ENCODE measurements at regions not wholly inside any gene's neighbourhood (a gene's known extent, or its start where the extent isn't known, plus 50 kb on each side); places are given as distances from the start of the nearest gene placed in this dataset.

GRCh38 chr4:111811661-111812060 is 333.6 kb upstream of the FAM241A start:
- Histone ChIP-seq H3K27me3 (ENCODE audit: control insufficient read depth in 5 of 5, insufficient read depth in 4 of 5, low read length in 5 of 5) (peaks cover 0 to 3% (median 0%) of the 10 kb centered on the region in 5 donors), H3K9me3 (ENCODE audit: control insufficient read depth in 5 of 5, low read length in 5 of 5) (peaks cover 0 to 4% (median 0%) of the 10 kb centered on the region in 5 donors), H3K4me1 (ENCODE audit: control insufficient read depth in 5 of 5, insufficient read depth in 5 of 5, low read length in 5 of 5) (no peaks in the 10 kb centered on the region), H3K27ac (ENCODE audit: low read depth, low read length) (no peak overlapping the region), H3K4me3 (ENCODE audit: low read depth in 1 of 5, low read length in 5 of 5) (no peak overlapping the region), H3K9ac (ENCODE audit: low read length in 5 of 5) (no peak overlapping the region), H3K36me3 (ENCODE audit: control insufficient read depth in 5 of 5, insufficient read depth in 5 of 5, low read length in 5 of 5) (no peaks in the 10 kb centered on the region)

GRCh38 chr4:111812114-111812513 is 333.1 kb upstream of the FAM241A start:
- Histone ChIP-seq H3K27ac (ENCODE audit: low read depth, low read length) (no peak overlapping the region), H3K4me3 (ENCODE audit: low read depth in 1 of 5, low read length in 5 of 5) (no peak overlapping the region), H3K9me3 (ENCODE audit: control insufficient read depth in 5 of 5, low read length in 5 of 5) (peaks cover 0 to 8% (median 0%) of the 10 kb centered on the region in 5 donors), H3K36me3 (ENCODE audit: control insufficient read depth in 5 of 5, insufficient read depth in 5 of 5, low read length in 5 of 5) (no peaks in the 10 kb centered on the region), H3K27me3 (ENCODE audit: control insufficient read depth in 5 of 5, insufficient read depth in 4 of 5, low read length in 5 of 5) (peaks cover 0 to 3% (median 0%) of the 10 kb centered on the region in 5 donors), H3K4me1 (ENCODE audit: control insufficient read depth in 5 of 5, insufficient read depth in 5 of 5, low read length in 5 of 5) (no peaks in the 10 kb centered on the region), H3K9ac (ENCODE audit: low read length in 5 of 5) (no peak overlapping the region)

DNA sequence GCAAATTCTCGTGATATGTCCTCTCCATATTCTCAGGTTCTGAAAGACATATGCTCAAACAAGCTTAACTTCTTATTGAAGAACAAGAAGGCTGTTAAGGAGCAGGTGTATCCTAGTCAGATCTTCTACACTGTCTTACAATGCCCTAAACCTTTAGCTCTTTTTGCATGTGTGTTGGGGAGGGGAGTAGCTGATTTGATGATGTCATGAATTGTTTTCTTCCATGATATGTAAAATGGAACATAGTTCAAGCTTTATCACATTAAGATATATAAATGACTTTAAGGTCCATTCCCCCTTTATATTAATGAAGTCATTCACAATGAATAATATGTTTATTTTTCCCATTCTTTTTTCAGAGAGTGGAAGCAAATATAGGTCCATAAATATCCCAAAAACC is 332.5 kb upstream of the FAM241A start:
- no peak overlapping the region for H3K9ac ChIP-seq (ENCODE audit: low read length in 5 of 5)
- no peaks in the 10 kb centered on the region for H3K36me3 ChIP-seq (ENCODE audit: control insufficient read depth in 5 of 5, insufficient read depth in 5 of 5, low read length in 5 of 5)
- H3K4me3 ChIP-seq (ENCODE audit: low read depth in 1 of 5, low read length in 5 of 5), result no peak overlapping the region
- H3K4me1 ChIP-seq (ENCODE audit: control insufficient read depth in 5 of 5, insufficient read depth in 5 of 5, low read length in 5 of 5), result no peaks in the 10 kb centered on the region
- peaks cover 0 to 3% (median 0%) of the 10 kb centered on the region in 5 donors for H3K27me3 ChIP-seq (ENCODE audit: control insufficient read depth in 5 of 5, insufficient read depth in 4 of 5, low read length in 5 of 5)
- H3K9me3 ChIP-seq (ENCODE audit: control insufficient read depth in 5 of 5, low read length in 5 of 5), result peaks cover 0 to 11% (median 0%) of the 10 kb centered on the region in 5 donors
- H3K27ac ChIP-seq (ENCODE audit: low read depth, low read length), result no peak overlapping the region

GRCh38 chr4:111813555-111814140 is 331.6 kb upstream of the FAM241A start:
- Histone ChIP-seq H3K4me1 (ENCODE audit: control insufficient read depth in 5 of 5, insufficient read depth in 5 of 5, low read length in 5 of 5) (no peaks in the 10 kb centered on the region), H3K27ac (ENCODE audit: low read depth, low read length) (no peak overlapping the region), H3K9ac (ENCODE audit: low read length in 5 of 5) (no peak overlapping the region), H3K27me3 (ENCODE audit: control insufficient read depth in 5 of 5, insufficient read depth in 4 of 5, low read length in 5 of 5) (peaks cover 0 to 3% (median 0%) of the 10 kb centered on the region in 5 donors), H3K9me3 (ENCODE audit: control insufficient read depth in 5 of 5, low read length in 5 of 5) (peaks cover 0 to 15% (median 0%) of the 10 kb centered on the region in 5 donors), H3K4me3 (ENCODE audit: low read depth in 1 of 5, low read length in 5 of 5) (no peak overlapping the region), H3K36me3 (ENCODE audit: control insufficient read depth in 5 of 5, insufficient read depth in 5 of 5, low read length in 5 of 5) (no peaks in the 10 kb centered on the region)

GRCh38 chr4:111814961-111815360 is 330.3 kb upstream of the FAM241A start:
- Histone ChIP-seq H3K9me3 (ENCODE audit: control insufficient read depth in 5 of 5, low read length in 5 of 5) (peaks cover 0 to 15% (median 0%) of the 10 kb centered on the region in 5 donors), H3K4me3 (ENCODE audit: low read depth in 1 of 5, low read length in 5 of 5) (no peak overlapping the region), H3K27me3 (ENCODE audit: control insufficient read depth in 5 of 5, insufficient read depth in 4 of 5, low read length in 5 of 5) (no peaks in the 10 kb centered on the region), H3K4me1 (ENCODE audit: control insufficient read depth in 5 of 5, insufficient read depth in 5 of 5, low read length in 5 of 5) (no peaks in the 10 kb centered on the region), H3K36me3 (ENCODE audit: control insufficient read depth in 5 of 5, insufficient read depth in 5 of 5, low read length in 5 of 5) (no peaks in the 10 kb centered on the region), H3K9ac (ENCODE audit: low read length in 5 of 5) (no peak overlapping the region), H3K27ac (ENCODE audit: low read depth, low read length) (no peak overlapping the region)

GRCh38 chr4:111821342-111821741 is 323.9 kb upstream of the FAM241A start:
- no peaks in the 10 kb centered on the region for H3K27me3 ChIP-seq (ENCODE audit: control insufficient read depth in 5 of 5, insufficient read depth in 4 of 5, low read length in 5 of 5)
- H3K4me1 ChIP-seq (ENCODE audit: control insufficient read depth in 5 of 5, insufficient read depth in 5 of 5, low read length in 5 of 5), result no peaks in the 10 kb centered on the region
- H3K36me3 ChIP-seq (ENCODE audit: control insufficient read depth in 5 of 5, insufficient read depth in 5 of 5, low read length in 5 of 5), result no peaks in the 10 kb centered on the region
- no peak overlapping the region for H3K9ac ChIP-seq (ENCODE audit: low read length in 5 of 5)
- no peak overlapping the region for H3K27ac ChIP-seq (ENCODE audit: low read depth, low read length)
- peaks cover 0 to 14% (median 0%) of the 10 kb centered on the region in 5 donors for H3K9me3 ChIP-seq (ENCODE audit: control insufficient read depth in 5 of 5, low read length in 5 of 5)
- no peak overlapping the region for H3K4me3 ChIP-seq (ENCODE audit: low read depth in 1 of 5, low read length in 5 of 5)

DNA sequence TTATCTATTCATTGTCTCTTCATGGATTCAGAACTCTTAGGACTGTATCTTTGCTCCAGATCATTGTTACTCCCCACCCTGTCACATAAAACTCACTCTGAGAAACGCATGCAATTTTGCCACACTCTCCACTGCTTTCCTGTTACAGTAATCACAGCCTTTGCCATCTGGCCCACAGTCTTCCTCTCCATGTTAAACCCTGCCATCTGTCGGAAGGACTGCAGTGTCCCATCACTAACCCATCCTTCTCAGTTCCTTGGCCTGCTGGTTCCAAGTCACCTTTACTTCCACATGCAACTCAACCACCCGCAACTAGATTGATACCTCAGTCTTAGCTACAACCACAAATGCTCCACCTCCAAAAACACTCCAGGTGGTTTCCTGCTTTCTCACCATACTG is 308.7 kb upstream of the FAM241A start:
- Histone ChIP-seq H3K36me3 (ENCODE audit: control insufficient read depth in 5 of 5, insufficient read depth in 5 of 5, low read length in 5 of 5) (no peaks in the 10 kb centered on the region), H3K27me3 (ENCODE audit: control insufficient read depth in 5 of 5, insufficient read depth in 4 of 5, low read length in 5 of 5) (no peaks in the 10 kb centered on the region), H3K27ac (ENCODE audit: low read depth, low read length) (no peak overlapping the region), H3K9ac (ENCODE audit: low read length in 5 of 5) (no peak overlapping the region), H3K4me3 (ENCODE audit: low read depth in 1 of 5, low read length in 5 of 5) (no peak overlapping the region), H3K9me3 (ENCODE audit: control insufficient read depth in 5 of 5, low read length in 5 of 5) (no peaks in the 10 kb centered on the region), H3K4me1 (ENCODE audit: control insufficient read depth in 5 of 5, insufficient read depth in 5 of 5, low read length in 5 of 5) (no peaks in the 10 kb centered on the region)

DNA sequence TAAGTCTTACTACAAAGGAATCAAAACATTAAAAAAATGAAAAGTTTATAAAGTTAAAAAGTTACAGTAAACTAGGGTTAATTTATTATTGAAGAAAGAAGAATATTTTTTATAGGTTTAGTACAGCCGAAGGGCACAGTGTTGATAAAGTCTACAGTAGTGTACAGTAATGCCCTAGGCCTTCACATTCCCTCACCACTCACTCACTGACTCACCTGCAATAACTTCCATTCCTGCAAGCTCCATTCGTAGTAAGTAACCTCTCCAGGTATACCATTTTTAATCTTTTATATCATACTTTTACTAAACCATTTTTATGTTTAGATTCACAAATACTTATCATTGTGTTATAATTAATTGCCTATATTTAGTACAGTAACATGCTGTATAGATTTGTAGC is 307.5 kb upstream of the FAM241A start:
- Histone ChIP-seq H3K9ac (ENCODE audit: low read length in 5 of 5) (no peak overlapping the region), H3K4me1 (ENCODE audit: control insufficient read depth in 5 of 5, insufficient read depth in 5 of 5, low read length in 5 of 5) (no peaks in the 10 kb centered on the region), H3K9me3 (ENCODE audit: control insufficient read depth in 5 of 5, low read length in 5 of 5) (peaks cover 0 to 4% (median 0%) of the 10 kb centered on the region in 5 donors), H3K36me3 (ENCODE audit: control insufficient read depth in 5 of 5, insufficient read depth in 5 of 5, low read length in 5 of 5) (no peaks in the 10 kb centered on the region), H3K27me3 (ENCODE audit: control insufficient read depth in 5 of 5, insufficient read depth in 4 of 5, low read length in 5 of 5) (no peaks in the 10 kb centered on the region), H3K4me3 (ENCODE audit: low read depth in 1 of 5, low read length in 5 of 5) (no peak overlapping the region), H3K27ac (ENCODE audit: low read depth, low read length) (no peak overlapping the region)

DNA sequence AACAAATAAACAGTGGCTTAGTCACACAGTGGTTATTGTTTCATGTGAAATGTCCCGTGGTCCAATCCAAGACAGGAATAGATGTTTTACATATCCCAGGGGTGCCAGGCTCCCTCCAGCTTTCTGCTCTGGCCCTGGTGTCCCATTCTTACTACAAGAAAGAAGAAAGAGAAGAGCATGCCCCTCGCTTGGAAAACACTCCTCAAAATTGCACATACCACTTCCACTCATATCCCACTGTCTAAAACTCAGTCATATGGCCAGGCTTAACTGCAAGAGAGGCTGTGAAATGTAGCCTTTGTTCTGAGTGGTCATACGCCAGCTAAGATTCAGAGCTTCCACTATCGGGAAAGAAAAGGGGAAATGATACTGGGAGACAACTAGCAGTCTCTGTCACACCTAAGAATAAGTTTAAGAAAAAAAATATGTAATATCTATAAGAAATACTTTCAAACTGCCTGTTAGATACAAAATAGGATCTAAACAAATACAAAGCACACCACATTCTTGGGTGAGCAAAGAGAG is 306.8 kb upstream of the FAM241A start:
- peaks cover 0 to 4% (median 0%) of the 10 kb centered on the region in 5 donors for H3K9me3 ChIP-seq (ENCODE audit: control insufficient read depth in 5 of 5, low read length in 5 of 5)
- no peaks in the 10 kb centered on the region for H3K4me1 ChIP-seq (ENCODE audit: control insufficient read depth in 5 of 5, insufficient read depth in 5 of 5, low read length in 5 of 5)
- no peaks in the 10 kb centered on the region for H3K27me3 ChIP-seq (ENCODE audit: control insufficient read depth in 5 of 5, insufficient read depth in 4 of 5, low read length in 5 of 5)
- H3K36me3 ChIP-seq (ENCODE audit: control insufficient read depth in 5 of 5, insufficient read depth in 5 of 5, low read length in 5 of 5), result no peaks in the 10 kb centered on the region
- H3K27ac ChIP-seq (ENCODE audit: low read depth, low read length), result no peak overlapping the region
- no peak overlapping the region for H3K4me3 ChIP-seq (ENCODE audit: low read depth in 1 of 5, low read length in 5 of 5)
- H3K9ac ChIP-seq (ENCODE audit: low read length in 5 of 5), result no peak overlapping the region

GRCh38 chr4:111839141-111839540 is 306.1 kb upstream of the FAM241A start:
- no peak overlapping the region for H3K4me3 ChIP-seq (ENCODE audit: low read depth in 1 of 5, low read length in 5 of 5)
- H3K4me1 ChIP-seq (ENCODE audit: control insufficient read depth in 5 of 5, insufficient read depth in 5 of 5, low read length in 5 of 5), result no peaks in the 10 kb centered on the region
- no peak overlapping the region for H3K9ac ChIP-seq (ENCODE audit: low read length in 5 of 5)
- no peaks in the 10 kb centered on the region for H3K36me3 ChIP-seq (ENCODE audit: control insufficient read depth in 5 of 5, insufficient read depth in 5 of 5, low read length in 5 of 5)
- peaks cover 0 to 4% (median 0%) of the 10 kb centered on the region in 5 donors for H3K9me3 ChIP-seq (ENCODE audit: control insufficient read depth in 5 of 5, low read length in 5 of 5)
- no peak overlapping the region for H3K27ac ChIP-seq (ENCODE audit: low read depth, low read length)
- H3K27me3 ChIP-seq (ENCODE audit: control insufficient read depth in 5 of 5, insufficient read depth in 4 of 5, low read length in 5 of 5), result no peaks in the 10 kb centered on the region

Measured in subcutaneous abdominal adipose tissue (tissue), 5 donors.